ENCODE measurements at regions not wholly inside any gene's neighbourhood (a gene's known extent, or its start where the extent isn't known, plus 50 kb on each side); places are given as distances from the start of the nearest gene placed in this dataset.
"Not testable (repeated sequence)": the region's sequence is repeated elsewhere in the genome, so short reads cannot be mapped to it uniquely, and the experiment has no call there.

DNA sequence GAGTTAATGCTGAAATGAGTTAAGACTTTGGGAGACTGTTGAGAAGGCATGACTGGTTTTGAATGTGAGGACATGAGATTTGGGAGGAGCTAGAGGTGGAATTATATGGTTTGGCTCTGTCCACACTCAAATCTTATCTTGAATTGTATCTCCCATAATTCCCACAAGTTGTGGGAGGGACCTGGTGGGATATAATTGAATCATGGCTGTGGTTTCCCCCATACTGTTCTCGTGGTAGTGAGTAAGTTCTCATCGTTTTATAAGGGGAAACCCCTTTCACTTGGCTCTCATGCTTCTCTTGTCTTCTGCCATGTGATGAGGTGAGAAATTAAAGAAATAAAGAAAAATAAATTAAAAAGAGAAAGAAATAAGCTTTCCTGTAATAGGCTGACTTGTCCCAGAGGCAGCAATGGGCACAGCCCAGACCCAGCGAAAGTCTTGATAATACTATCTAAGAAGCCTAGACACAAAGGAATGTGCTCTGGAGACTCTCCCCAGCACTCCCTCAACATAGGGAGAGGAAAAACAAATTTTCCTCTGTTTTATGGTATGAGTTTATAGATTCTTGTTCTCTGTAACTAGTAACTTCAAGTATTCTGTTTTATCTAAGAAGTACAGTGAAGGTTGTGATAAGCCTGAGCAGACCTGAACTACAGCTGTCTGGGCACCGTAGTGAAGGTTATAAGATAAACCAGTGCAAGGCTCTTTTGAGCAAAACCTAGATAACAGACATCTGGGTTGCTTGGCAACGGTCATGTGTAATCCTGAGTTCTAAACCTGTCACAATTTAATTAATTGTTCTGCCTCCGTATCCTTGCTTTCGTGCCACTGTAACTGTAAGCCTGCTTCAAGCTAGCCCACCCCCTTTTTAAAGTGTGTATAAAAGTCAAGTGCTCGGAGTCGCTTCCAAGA is 88.9 kb upstream of the ECI2 start:
- Histone ChIP-seq H2BK15ac (ENCODE audit: low read depth, poor library complexity, severe bottlenecking) (no peak overlapping the region), H4K8ac (ENCODE audit: low read length) (no peak overlapping the region), H3K27me3 (ENCODE audit: control insufficient read depth in 1 of 2, insufficient read depth in 1 of 2, low read length in 2 of 2) (peaks cover 0 to 4% of the 10 kb centered on the region in 2 experiments), H2AFZ (ENCODE audit: low read depth, low read length) (no peak overlapping the region), H3K4me3 (ENCODE audit: insufficient read depth in 1 of 2, low read depth in 1 of 2, low read length in 2 of 2) (no peak overlapping the region), H2BK5ac (ENCODE audit: low read depth, low read length, poor library complexity, severe bottlenecking) (no peak overlapping the region), H3K18ac (ENCODE audit: low read depth in 1 of 2, low read length in 2 of 2) (no peak overlapping the region), H4K91ac (ENCODE audit: low read length) (no peak overlapping the region), H3K79me1 (replicated peaks; ENCODE audit: low read length, poor library complexity, severe bottlenecking) (no peaks in the 10 kb centered on the region), H3K4me2 (ENCODE audit: low read length, poor library complexity, severe bottlenecking) (no peak overlapping the region), H3K36me3 (ENCODE audit: control insufficient read depth in 1 of 2, insufficient read depth in 2 of 2, low read depth in 1 of 2, low read length in 2 of 2) (no peaks in the 10 kb centered on the region), H2BK120ac (ENCODE audit: low read depth, low read length) (no peak overlapping the region), H2BK12ac (ENCODE audit: low read length in 2 of 2) (no peak overlapping the region), H2AK5ac (ENCODE audit: low read length, severe bottlenecking) (no peak overlapping the region), H3K4ac (ENCODE audit: low read depth in 1 of 2, low read length in 2 of 2) (no peak overlapping the region), H3K4me1 (ENCODE audit: control insufficient read depth, insufficient read depth, low read depth, low read length) (no peaks in the 10 kb centered on the region), H3K14ac (ENCODE audit: low read length in 2 of 2) (no peak overlapping the region), H3K9me3 (ENCODE audit: control insufficient read depth, low read length) (no peaks in the 10 kb centered on the region), H3K9ac (ENCODE audit: low read length) (no peak overlapping the region), H3K23ac (ENCODE audit: low read length in 2 of 2) (no peak overlapping the region), H3K27ac (ENCODE audit: low read length, poor library complexity, severe bottlenecking) (no peak overlapping the region)
- WGBS: 58% methylated on average over 9 of the region's 9 CpGs
- peak; percentile 62 for DNase-seq

- H2BK12ac ChIP-seq (ENCODE audit: low read length in 2 of 2): no peak overlapping the region
- H2AFZ ChIP-seq (ENCODE audit: low read depth, low read length): no peak overlapping the region
- H2BK15ac ChIP-seq (ENCODE audit: low read depth, poor library complexity, severe bottlenecking): no peak overlapping the region
- H3K14ac ChIP-seq (ENCODE audit: low read length in 2 of 2): no peak overlapping the region
- H3K4me3 ChIP-seq (ENCODE audit: insufficient read depth in 1 of 2, low read depth in 1 of 2, low read length in 2 of 2): no peak overlapping the region
- H2AK5ac ChIP-seq (ENCODE audit: low read length, severe bottlenecking): no peak overlapping the region
- H4K8ac ChIP-seq (ENCODE audit: low read length): no peak overlapping the region
- H3K27me3 ChIP-seq (ENCODE audit: control insufficient read depth in 1 of 2, insufficient read depth in 1 of 2, low read length in 2 of 2): no peaks in the 10 kb centered on the region
- no peak for DNase-seq
- no peaks in the 10 kb centered on the region for H3K36me3 ChIP-seq (ENCODE audit: control insufficient read depth in 1 of 2, insufficient read depth in 2 of 2, low read depth in 1 of 2, low read length in 2 of 2)
- H3K4me2 ChIP-seq (ENCODE audit: low read length, poor library complexity, severe bottlenecking): no peak overlapping the region
- WGBS: 100% methylated on average over 1 of the region's 1 CpG
- no peaks in the 10 kb centered on the region for H3K79me1 ChIP-seq (replicated peaks; ENCODE audit: low read length, poor library complexity, severe bottlenecking)
- H3K4me1 ChIP-seq (ENCODE audit: control insufficient read depth, insufficient read depth, low read depth, low read length): no peaks in the 10 kb centered on the region
- no peaks in the 10 kb centered on the region for H3K9me3 ChIP-seq (ENCODE audit: control insufficient read depth, low read length)
- H2BK120ac ChIP-seq (ENCODE audit: low read depth, low read length): no peak overlapping the region
- no peak overlapping the region for H3K4ac ChIP-seq (ENCODE audit: low read depth in 1 of 2, low read length in 2 of 2)
- no peak overlapping the region for H3K23ac ChIP-seq (ENCODE audit: low read length in 2 of 2)
- no peak overlapping the region for H4K91ac ChIP-seq (ENCODE audit: low read length)
- H3K27ac ChIP-seq (ENCODE audit: low read length, poor library complexity, severe bottlenecking): no peak overlapping the region
- no peak overlapping the region for H3K18ac ChIP-seq (ENCODE audit: low read depth in 1 of 2, low read length in 2 of 2)
- H2BK5ac ChIP-seq (ENCODE audit: low read depth, low read length, poor library complexity, severe bottlenecking): no peak overlapping the region
- no peak overlapping the region for H3K9ac ChIP-seq (ENCODE audit: low read length)
These were observed 85.2 kb upstream of the ECI2 start for GRCh38 chr6:4220558-4220957.

- 96% methylated on average over 3 of the region's 3 CpGs for WGBS
- not testable (repeated sequence) for H3K4me2 ChIP-seq (ENCODE audit: low read length, poor library complexity, severe bottlenecking); H3K4me1 ChIP-seq (ENCODE audit: control insufficient read depth, insufficient read depth, low read depth, low read length); H3K23ac ChIP-seq (ENCODE audit: low read length in 2 of 2); H3K4me3 ChIP-seq (ENCODE audit: insufficient read depth in 1 of 2, low read depth in 1 of 2, low read length in 2 of 2); H3K27ac ChIP-seq (ENCODE audit: low read length, poor library complexity, severe bottlenecking); H2BK12ac ChIP-seq (ENCODE audit: low read length in 2 of 2); H2BK15ac ChIP-seq (ENCODE audit: low read depth, poor library complexity, severe bottlenecking); DNase-seq; H2BK120ac ChIP-seq (ENCODE audit: low read depth, low read length); H3K36me3 ChIP-seq (ENCODE audit: control insufficient read depth in 1 of 2, insufficient read depth in 2 of 2, low read depth in 1 of 2, low read length in 2 of 2); H4K91ac ChIP-seq (ENCODE audit: low read length); H3K4ac ChIP-seq (ENCODE audit: low read depth in 1 of 2, low read length in 2 of 2); H2AFZ ChIP-seq (ENCODE audit: low read depth, low read length); H3K9me3 ChIP-seq (ENCODE audit: control insufficient read depth, low read length); H2AK5ac ChIP-seq (ENCODE audit: low read length, severe bottlenecking); H3K14ac ChIP-seq (ENCODE audit: low read length in 2 of 2); H3K9ac ChIP-seq (ENCODE audit: low read length); H3K27me3 ChIP-seq (ENCODE audit: control insufficient read depth in 1 of 2, insufficient read depth in 1 of 2, low read length in 2 of 2); H4K8ac ChIP-seq (ENCODE audit: low read length); H3K79me1 ChIP-seq (replicated peaks; ENCODE audit: low read length, poor library complexity, severe bottlenecking); H2BK5ac ChIP-seq (ENCODE audit: low read depth, low read length, poor library complexity, severe bottlenecking); H3K18ac ChIP-seq (ENCODE audit: low read depth in 1 of 2, low read length in 2 of 2)
These were observed 83.4 kb upstream of the ECI2 start for GRCh38 chr6:4218619-4219317.

- H3K14ac ChIP-seq (ENCODE audit: low read length in 2 of 2): no peak overlapping the region
- H2BK5ac ChIP-seq (ENCODE audit: low read depth, low read length, poor library complexity, severe bottlenecking): no peak overlapping the region
- peaks cover 5% of the 10 kb centered on the region for H3K9me3 ChIP-seq (ENCODE audit: control insufficient read depth, low read length)
- H2AFZ ChIP-seq (ENCODE audit: low read depth, low read length): no peak overlapping the region
- no peak overlapping the region for H2BK12ac ChIP-seq (ENCODE audit: low read length in 2 of 2)
- H3K4ac ChIP-seq (ENCODE audit: low read depth in 1 of 2, low read length in 2 of 2): no peak overlapping the region
- no peak overlapping the region for H3K23ac ChIP-seq (ENCODE audit: low read length in 2 of 2)
- H4K91ac ChIP-seq (ENCODE audit: low read length): no peak overlapping the region
- no peaks in the 10 kb centered on the region for H3K27me3 ChIP-seq (ENCODE audit: control insufficient read depth in 1 of 2, insufficient read depth in 1 of 2, low read length in 2 of 2)
- no peak overlapping the region for H3K9ac ChIP-seq (ENCODE audit: low read length)
- DNase-seq: no peak
- H4K8ac ChIP-seq (ENCODE audit: low read length): no peak overlapping the region
- no peak overlapping the region for H3K4me2 ChIP-seq (ENCODE audit: low read length, poor library complexity, severe bottlenecking)
- no peaks in the 10 kb centered on the region for H3K4me1 ChIP-seq (ENCODE audit: control insufficient read depth, insufficient read depth, low read depth, low read length)
- no peaks in the 10 kb centered on the region for H3K36me3 ChIP-seq (ENCODE audit: control insufficient read depth in 1 of 2, insufficient read depth in 2 of 2, low read depth in 1 of 2, low read length in 2 of 2)
- H3K18ac ChIP-seq (ENCODE audit: low read depth in 1 of 2, low read length in 2 of 2): no peak overlapping the region
- H2BK15ac ChIP-seq (ENCODE audit: low read depth, poor library complexity, severe bottlenecking): no peak overlapping the region
- no peaks in the 10 kb centered on the region for H3K79me1 ChIP-seq (replicated peaks; ENCODE audit: low read length, poor library complexity, severe bottlenecking)
- H3K27ac ChIP-seq (ENCODE audit: low read length, poor library complexity, severe bottlenecking): no peak overlapping the region
- no peak overlapping the region for H2BK120ac ChIP-seq (ENCODE audit: low read depth, low read length)
- 60% methylated on average over 1 of the region's 1 CpG for WGBS
- no peak overlapping the region for H3K4me3 ChIP-seq (ENCODE audit: insufficient read depth in 1 of 2, low read depth in 1 of 2, low read length in 2 of 2)
- H2AK5ac ChIP-seq (ENCODE audit: low read length, severe bottlenecking): no peak overlapping the region
These were observed 77.2 kb upstream of the ECI2 start for GRCh38 chr6:4212588-4212987.

All from mesenchymal stem cell (in vitro differentiated cells and primary cell).